ENCODE measurements at regions not wholly inside any gene's neighbourhood (a gene's known extent, or its start where the extent isn't known, plus 50 kb on each side); places are given as distances from the start of the nearest gene placed in this dataset.

DNA sequence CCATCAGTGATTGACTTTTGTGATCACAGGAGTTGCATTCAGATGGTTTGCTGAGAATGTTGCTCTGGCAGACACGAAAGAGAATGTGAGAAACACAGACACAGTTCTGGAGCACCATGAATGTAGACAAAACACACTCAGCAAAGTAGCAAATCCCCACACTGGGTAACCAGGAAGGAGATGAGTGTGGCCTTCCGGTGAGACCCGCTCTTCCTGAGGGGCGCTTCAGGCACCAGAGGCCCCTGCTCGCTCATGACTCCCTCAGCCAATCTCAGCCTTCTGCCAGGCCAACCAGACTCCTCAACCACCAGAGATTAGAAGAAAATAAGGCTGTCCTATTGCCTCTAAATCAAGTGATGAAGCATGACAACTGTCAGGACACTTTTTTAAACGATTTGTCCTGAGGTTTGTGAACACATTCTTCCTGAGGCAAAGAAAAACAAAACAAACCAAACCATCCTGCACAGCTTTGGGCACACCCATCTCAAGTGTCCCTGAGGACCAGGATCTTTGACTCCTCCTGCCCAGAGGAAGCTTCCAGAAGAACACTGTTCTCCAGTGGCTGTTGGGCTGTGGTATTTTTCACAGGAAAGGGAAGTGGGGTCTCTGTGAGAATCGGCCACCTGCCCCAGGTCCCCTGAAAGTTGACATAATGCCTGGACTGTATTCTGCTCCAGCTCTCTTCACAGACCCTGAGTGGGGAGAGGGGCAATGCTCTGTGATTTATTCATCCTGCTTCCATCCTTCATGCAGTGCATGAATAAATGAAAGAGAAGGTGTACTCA lies 152.8 kb downstream of the BCL11A start:
- TF ChIP-seq, protein P1, sequence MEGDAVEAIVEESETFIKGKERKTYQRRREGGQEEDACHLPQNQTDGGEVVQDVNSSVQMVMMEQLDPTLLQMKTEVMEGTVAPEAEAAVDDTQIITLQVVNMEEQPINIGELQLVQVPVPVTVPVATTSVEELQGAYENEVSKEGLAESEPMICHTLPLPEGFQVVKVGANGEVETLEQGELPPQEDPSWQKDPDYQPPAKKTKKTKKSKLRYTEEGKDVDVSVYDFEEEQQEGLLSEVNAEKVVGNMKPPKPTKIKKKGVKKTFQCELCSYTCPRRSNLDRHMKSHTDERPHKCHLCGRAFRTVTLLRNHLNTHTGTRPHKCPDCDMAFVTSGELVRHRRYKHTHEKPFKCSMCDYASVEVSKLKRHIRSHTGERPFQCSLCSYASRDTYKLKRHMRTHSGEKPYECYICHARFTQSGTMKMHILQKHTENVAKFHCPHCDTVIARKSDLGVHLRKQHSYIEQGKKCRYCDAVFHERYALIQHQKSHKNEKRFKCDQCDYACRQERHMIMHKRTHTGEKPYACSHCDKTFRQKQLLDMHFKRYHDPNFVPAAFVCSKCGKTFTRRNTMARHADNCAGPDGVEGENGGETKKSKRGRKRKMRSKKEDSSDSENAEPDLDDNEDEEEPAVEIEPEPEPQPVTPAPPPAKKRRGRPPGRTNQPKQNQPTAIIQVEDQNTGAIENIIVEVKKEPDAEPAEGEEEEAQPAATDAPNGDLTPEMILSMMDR (IDR thresholded peaks at IDR 0.05; ENCODE audit: borderline replicate concordance, extremely low read depth, low read length, poor library complexity, severe bottlenecking) = no peak
- TF ChIP-seq EZH2 (IDR thresholded peaks at IDR 0.05; ENCODE audit: borderline replicate concordance, low read depth, low read length, severe bottlenecking) = no peak
